GM19324 (cell line): ENCODE measurements at regions not wholly inside any gene's neighbourhood (a gene's known extent, or its start where the extent isn't known, plus 50 kb on each side); places are given as distances from the start of the nearest gene placed in this dataset.
"Not testable (repeated sequence)": the region's sequence is repeated elsewhere in the genome, so short reads cannot be mapped to it uniquely, and the experiment has no call there.

ENCODE experiments used
- ATAC-seq: cut with Tn5 transposase; IDR thresholded peaks from one replicate; pipeline ENCODE4 v1.9.1; 2021; ENCODE audit warnings: mild to moderate bottlenecking, moderate library complexity; ENCODE audit not compliant: unreplicated experiment, low FRiP score

GRCh38 chr4:123206016-123206415, 190.6 kb upstream of the SPRY1 start:
- no peak for ATAC-seq

GRCh38 chr4:123209436-123209835, 187.2 kb upstream of the SPRY1 start:
- ATAC-seq: no peak

- no peak for ATAC-seq
Measured at GRCh38 chr4:123215536-123215935, 181.1 kb upstream of the SPRY1 start.

GRCh38 chr4:123216543-123216942, 180.1 kb upstream of the SPRY1 start:
- ATAC-seq: no peak

- no peak for ATAC-seq
Measured at GRCh38 chr4:123216946-123217345, 179.6 kb upstream of the SPRY1 start.

GRCh38 chr4:123217664-123218063, 178.9 kb upstream of the SPRY1 start:
- no peak for ATAC-seq

GRCh38 chr4:123218981-123219380, 177.6 kb upstream of the SPRY1 start:
- ATAC-seq: no peak

GRCh38 chr4:123229286-123229685, 167.3 kb upstream of the SPRY1 start:
- ATAC-seq: no peak

- no peak for ATAC-seq
Measured at GRCh38 chr4:123230061-123230460, 166.5 kb upstream of the SPRY1 start.

GRCh38 chr4:123232439-123232838, 164.2 kb upstream of the SPRY1 start:
- ATAC-seq: no peak

GRCh38 chr4:123233136-123233768, 163.3 kb upstream of the SPRY1 start:
- no peak for ATAC-seq

GRCh38 chr4:123234955-123235354, 161.6 kb upstream of the SPRY1 start:
- ATAC-seq: no peak

GRCh38 chr4:123235431-123235830, 161.2 kb upstream of the SPRY1 start:
- no peak for ATAC-seq

GRCh38 chr4:123236606-123237005, 160.0 kb upstream of the SPRY1 start:
- ATAC-seq: no peak

- ATAC-seq: not testable (repeated sequence)
Measured at GRCh38 chr4:123240286-123240685, 156.3 kb upstream of the SPRY1 start.

- ATAC-seq: not testable (repeated sequence)
Measured at GRCh38 chr4:123243220-123243619, 153.4 kb upstream of the SPRY1 start.

GRCh38 chr4:123244137-123244536, 152.5 kb upstream of the SPRY1 start:
- ATAC-seq: no peak

GRCh38 chr4:123246085-123246484, 150.5 kb upstream of the SPRY1 start:
- ATAC-seq: no peak

- no peak for ATAC-seq
Measured at GRCh38 chr4:123248085-123248659, 148.4 kb upstream of the SPRY1 start.

GRCh38 chr4:123249821-123250220, 146.8 kb upstream of the SPRY1 start:
- no peak for ATAC-seq

GRCh38 chr4:123250843-123251242, 145.8 kb upstream of the SPRY1 start:
- no peak for ATAC-seq

- no peak for ATAC-seq
Measured at GRCh38 chr4:123255971-123256370, 140.6 kb upstream of the SPRY1 start.

- no peak for ATAC-seq
Measured at GRCh38 chr4:123256901-123257300, 139.7 kb upstream of the SPRY1 start.
